ENCODE measurements at regions not wholly inside any gene's neighbourhood (a gene's known extent, or its start where the extent isn't known, plus 50 kb on each side); places are given as distances from the start of the nearest gene placed in this dataset.

DNA sequence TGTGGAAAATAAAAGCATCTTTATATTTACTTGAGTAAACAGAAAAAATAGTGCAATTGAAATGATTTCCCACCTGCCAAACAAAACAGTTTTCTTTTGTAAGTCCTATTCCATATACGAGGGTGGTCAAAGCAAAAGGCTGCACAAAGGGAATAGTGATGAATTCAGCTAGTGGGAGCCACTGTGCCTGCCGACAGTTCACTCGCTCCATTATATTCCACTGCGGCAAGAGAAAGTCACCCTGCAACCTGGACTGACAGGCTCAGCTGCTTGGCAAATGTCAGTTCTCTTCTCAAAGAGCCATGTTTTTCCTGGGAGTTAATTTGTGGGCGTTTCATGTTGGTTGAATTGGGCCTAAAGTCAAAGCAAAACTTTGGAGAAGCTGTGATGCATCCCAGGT, 145.4 kb downstream of the LMO4 start:
- TF ChIP-seq ARNTL (CRISPR knock-in tag; IDR thresholded peaks at IDR 0.05; ENCODE audit: borderline replicate concordance, low read depth) (no peak), ZNF70 (CRISPR knock-in tag; IDR thresholded peaks at IDR 0.05) (no peak), ZFP30 (CRISPR knock-in tag; IDR thresholded peaks at IDR 0.05) (no peak), ZC3H10 (CRISPR knock-in tag; IDR thresholded peaks at IDR 0.05) (no peak)
- TF ChIP-seq, protein P1, sequence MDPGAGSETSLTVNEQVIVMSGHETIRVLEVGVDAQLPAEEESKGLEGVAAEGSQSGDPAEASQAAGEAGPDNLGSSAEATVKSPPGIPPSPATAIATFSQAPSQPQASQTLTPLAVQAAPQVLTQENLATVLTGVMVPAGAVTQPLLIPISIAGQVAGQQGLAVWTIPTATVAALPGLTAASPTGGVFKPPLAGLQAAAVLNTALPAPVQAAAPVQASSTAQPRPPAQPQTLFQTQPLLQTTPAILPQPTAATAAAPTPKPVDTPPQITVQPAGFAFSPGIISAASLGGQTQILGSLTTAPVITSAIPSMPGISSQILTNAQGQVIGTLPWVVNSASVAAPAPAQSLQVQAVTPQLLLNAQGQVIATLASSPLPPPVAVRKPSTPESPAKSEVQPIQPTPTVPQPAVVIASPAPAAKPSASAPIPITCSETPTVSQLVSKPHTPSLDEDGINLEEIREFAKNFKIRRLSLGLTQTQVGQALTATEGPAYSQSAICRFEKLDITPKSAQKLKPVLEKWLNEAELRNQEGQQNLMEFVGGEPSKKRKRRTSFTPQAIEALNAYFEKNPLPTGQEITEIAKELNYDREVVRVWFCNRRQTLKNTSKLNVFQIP (CRISPR knock-in tag; IDR thresholded peaks at IDR 0.05; ENCODE audit: borderline replicate concordance, low read depth): no peak
- TF ChIP-seq, protein P2, sequence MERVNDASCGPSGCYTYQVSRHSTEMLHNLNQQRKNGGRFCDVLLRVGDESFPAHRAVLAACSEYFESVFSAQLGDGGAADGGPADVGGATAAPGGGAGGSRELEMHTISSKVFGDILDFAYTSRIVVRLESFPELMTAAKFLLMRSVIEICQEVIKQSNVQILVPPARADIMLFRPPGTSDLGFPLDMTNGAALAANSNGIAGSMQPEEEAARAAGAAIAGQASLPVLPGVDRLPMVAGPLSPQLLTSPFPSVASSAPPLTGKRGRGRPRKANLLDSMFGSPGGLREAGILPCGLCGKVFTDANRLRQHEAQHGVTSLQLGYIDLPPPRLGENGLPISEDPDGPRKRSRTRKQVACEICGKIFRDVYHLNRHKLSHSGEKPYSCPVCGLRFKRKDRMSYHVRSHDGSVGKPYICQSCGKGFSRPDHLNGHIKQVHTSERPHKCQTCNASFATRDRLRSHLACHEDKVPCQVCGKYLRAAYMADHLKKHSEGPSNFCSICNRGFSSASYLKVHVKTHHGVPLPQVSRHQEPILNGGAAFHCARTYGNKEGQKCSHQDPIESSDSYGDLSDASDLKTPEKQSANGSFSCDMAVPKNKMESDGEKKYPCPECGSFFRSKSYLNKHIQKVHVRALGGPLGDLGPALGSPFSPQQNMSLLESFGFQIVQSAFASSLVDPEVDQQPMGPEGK (CRISPR knock-in tag; IDR thresholded peaks at IDR 0.05; ENCODE audit: borderline replicate concordance): no peak
